HFF-Myc (cell line): ENCODE measurements at regions not wholly inside any gene's neighbourhood (a gene's known extent, or its start where the extent isn't known, plus 50 kb on each side); places are given as distances from the start of the nearest gene placed in this dataset.
A peak's percentile ranks its signal among the peaks of the same experiment; 100 is the strongest.

Experiments used
- DNase-seq: peaks from one replicate; pipeline ENCODE4 v3.0.0-alpha.2; 2011; ENCODE audit warnings: low read depth; ENCODE audit errors: extremely low read depth
- H3K4me3 ChIP-seq: replicated peaks from 2 replicates; pipeline ENCODE4 v1.5.1; 2011; ENCODE audit warnings: low read depth, mild to moderate bottlenecking, control low read depth, low read length
- TF ChIP-seq, protein P1 (sequence below): IDR thresholded peaks from 2 replicates; pipeline ENCODE4 v1.5.1; 2012; ENCODE audit warnings: mild to moderate bottlenecking, low read depth, low read length, control low read depth; ENCODE audit errors: missing control alignments

DNA sequence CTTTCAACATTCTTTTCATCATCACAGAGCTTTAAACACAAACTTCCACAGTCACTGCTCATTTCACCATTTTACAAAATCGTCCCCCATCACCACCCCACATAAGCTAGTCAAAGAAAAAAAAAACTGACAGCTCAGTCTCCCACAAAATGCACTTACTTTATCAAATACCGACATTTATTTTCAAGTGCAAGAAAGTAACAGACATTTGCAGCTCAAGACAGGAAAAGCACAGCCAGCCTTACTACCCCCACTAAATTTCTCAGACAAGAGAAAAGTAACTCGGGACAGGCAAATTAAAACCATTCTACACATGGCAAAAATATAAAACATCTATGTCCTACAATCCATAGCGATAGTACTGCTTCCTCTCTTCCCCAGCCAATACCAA, 402.4 kb downstream of the SHQ1 start:
- TF ChIP-seq, protein P1, sequence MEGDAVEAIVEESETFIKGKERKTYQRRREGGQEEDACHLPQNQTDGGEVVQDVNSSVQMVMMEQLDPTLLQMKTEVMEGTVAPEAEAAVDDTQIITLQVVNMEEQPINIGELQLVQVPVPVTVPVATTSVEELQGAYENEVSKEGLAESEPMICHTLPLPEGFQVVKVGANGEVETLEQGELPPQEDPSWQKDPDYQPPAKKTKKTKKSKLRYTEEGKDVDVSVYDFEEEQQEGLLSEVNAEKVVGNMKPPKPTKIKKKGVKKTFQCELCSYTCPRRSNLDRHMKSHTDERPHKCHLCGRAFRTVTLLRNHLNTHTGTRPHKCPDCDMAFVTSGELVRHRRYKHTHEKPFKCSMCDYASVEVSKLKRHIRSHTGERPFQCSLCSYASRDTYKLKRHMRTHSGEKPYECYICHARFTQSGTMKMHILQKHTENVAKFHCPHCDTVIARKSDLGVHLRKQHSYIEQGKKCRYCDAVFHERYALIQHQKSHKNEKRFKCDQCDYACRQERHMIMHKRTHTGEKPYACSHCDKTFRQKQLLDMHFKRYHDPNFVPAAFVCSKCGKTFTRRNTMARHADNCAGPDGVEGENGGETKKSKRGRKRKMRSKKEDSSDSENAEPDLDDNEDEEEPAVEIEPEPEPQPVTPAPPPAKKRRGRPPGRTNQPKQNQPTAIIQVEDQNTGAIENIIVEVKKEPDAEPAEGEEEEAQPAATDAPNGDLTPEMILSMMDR = no peak
- H3K4me3 ChIP-seq = peak overlapping the region; percentile 85
- no peak for DNase-seq

DNA sequence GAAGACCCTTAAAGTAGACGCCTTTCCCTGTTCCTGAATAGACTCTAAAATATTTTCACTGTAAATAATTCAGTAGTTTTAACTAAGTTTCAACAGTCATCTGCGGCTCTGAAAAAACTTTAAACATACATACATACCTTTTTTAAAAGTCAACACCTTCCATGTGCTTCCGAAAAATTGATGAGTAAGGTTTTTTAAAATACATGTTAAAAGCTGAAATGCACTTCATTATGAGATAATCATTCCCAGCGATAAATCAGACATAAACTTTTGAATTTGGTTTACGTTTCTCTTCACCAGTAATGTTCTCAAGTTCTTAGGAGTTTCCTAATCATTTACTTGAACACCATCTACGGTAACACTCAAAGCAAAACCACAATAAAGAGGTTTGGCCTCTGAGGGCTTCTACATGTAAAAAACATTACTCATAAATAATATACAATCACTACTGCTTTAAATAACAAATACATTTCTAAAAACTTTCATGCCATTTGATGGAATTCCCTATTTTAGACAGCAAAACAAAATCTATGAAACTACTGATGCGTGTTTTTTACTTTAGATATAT, 403.5 kb downstream of the SHQ1 start:
- no peak overlapping the region; the same call in 1 of the 2 replicates for H3K4me3 ChIP-seq
- DNase-seq = no peak
- TF ChIP-seq, protein P1 = no peak

GRCh38 chr3:72442759-72443158, 405.5 kb downstream of the SHQ1 start:
- TF ChIP-seq, protein P1 = no peak
- DNase-seq = no peak
- H3K4me3 ChIP-seq = no peak overlapping the region

GRCh38 chr3:72441284-72441994, 406.8 kb downstream of the SHQ1 start:
- DNase-seq = no peak

GRCh38 chr3:72440491-72440890, 407.8 kb downstream of the SHQ1 start:
- DNase-seq = no peak
- H3K4me3 ChIP-seq = no peak overlapping the region

More at GRCh38 chr3:72441284-72441994, 406.8 kb downstream of the SHQ1 start:
- no peak overlapping the region for H3K4me3 ChIP-seq
- TF ChIP-seq, protein P1 = no peak

DNA sequence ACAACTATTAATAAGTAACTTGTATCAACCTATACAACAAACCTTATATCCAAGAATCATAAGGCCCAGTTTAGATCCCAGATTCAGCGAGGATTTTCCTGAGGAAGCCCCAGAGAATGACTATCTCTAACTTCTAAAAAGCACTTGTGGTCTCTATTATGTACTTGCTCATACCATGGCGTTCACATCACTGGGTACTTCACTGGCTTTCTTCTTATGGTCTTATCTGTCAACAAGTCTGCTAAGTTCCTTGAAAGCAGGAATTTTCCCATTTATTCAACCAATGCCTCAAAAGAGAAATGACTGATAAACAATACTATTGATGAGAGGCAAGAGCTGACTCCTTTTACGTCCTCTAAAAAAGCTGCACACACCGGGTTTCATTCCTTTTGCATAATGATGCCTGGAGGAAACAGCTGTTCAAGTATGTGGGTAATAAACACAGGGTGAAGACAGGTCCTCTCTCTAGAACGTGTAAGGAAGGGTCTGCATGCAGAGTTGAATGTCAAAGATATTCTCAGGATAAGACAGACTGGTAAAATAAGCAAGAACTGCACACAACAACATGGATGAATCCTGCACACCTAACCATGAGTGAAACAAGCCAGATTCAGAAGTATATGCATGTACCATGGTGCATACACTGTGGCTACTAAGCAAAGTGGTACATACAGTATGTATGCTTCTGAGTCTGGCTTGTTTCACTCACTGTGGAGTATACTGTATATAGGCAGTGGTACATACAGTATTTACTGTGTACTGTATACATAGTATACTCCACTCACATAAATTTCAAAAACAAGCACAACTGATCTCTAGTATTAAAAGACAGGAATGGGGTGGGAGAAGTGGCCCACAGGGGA, 408.7 kb downstream of the SHQ1 start:
- DNase-seq = no peak
- TF ChIP-seq, protein P1 = no peak
- no peak overlapping the region for H3K4me3 ChIP-seq

More at GRCh38 chr3:72440491-72440890, 407.8 kb downstream of the SHQ1 start:
- TF ChIP-seq, protein P1 = no peak
